ENCODE measurements at regions not wholly inside any gene's neighbourhood (a gene's known extent, or its start where the extent isn't known, plus 50 kb on each side); places are given as distances from the start of the nearest gene placed in this dataset.

GRCh38 chr10:130474591-130474990, 338.4 kb downstream of the GLRX3 start:
- CTCF ChIA-PET = no interaction called here
- no peaks in the 10 kb centered on the region for H3K4me1 Mint-ChIP-seq (ENCODE audit: low read depth)
- H3K27me3 Mint-ChIP-seq = no peaks in the 10 kb centered on the region
- no peak overlapping the region for H3K4me3 Mint-ChIP-seq
- H3K9me3 Mint-ChIP-seq = no peaks in the 10 kb centered on the region
- DNase-seq = no peak
- H3K27ac Mint-ChIP-seq = no peak overlapping the region
- intact Hi-C loops (cut with micrococcal nuclease) = no loop called here
- POLR2A ChIA-PET = no interaction called here
- H3K36me3 Mint-ChIP-seq = no peaks in the 10 kb centered on the region

- Mint-ChIP-seq H3K9me3 (no peaks in the 10 kb centered on the region), H3K4me1 (ENCODE audit: low read depth) (no peaks in the 10 kb centered on the region), H3K36me3 (no peaks in the 10 kb centered on the region), H3K27ac (no peak overlapping the region), H3K4me3 (no peak overlapping the region), H3K27me3 (no peaks in the 10 kb centered on the region)
- ChIA-PET CTCF (no interaction called here), POLR2A (no interaction called here)
- no peak for DNase-seq
- intact Hi-C loops (cut with micrococcal nuclease) = no loop called here
These were observed 341.2 kb downstream of the GLRX3 start for GRCh38 chr10:130477360-130477759.

GRCh38 chr10:130479146-130479545, 343.0 kb downstream of the GLRX3 start:
- no peaks in the 10 kb centered on the region for H3K27me3 Mint-ChIP-seq
- no peaks in the 10 kb centered on the region for H3K9me3 Mint-ChIP-seq
- H3K4me1 Mint-ChIP-seq (ENCODE audit: low read depth) = no peaks in the 10 kb centered on the region
- ChIA-PET POLR2A (no interaction called here), CTCF (no interaction called here)
- no peaks in the 10 kb centered on the region for H3K36me3 Mint-ChIP-seq
- H3K4me3 Mint-ChIP-seq = no peak overlapping the region
- H3K27ac Mint-ChIP-seq = no peak overlapping the region
- intact Hi-C loops (cut with micrococcal nuclease) = no loop called here
- no peak for DNase-seq

DNA sequence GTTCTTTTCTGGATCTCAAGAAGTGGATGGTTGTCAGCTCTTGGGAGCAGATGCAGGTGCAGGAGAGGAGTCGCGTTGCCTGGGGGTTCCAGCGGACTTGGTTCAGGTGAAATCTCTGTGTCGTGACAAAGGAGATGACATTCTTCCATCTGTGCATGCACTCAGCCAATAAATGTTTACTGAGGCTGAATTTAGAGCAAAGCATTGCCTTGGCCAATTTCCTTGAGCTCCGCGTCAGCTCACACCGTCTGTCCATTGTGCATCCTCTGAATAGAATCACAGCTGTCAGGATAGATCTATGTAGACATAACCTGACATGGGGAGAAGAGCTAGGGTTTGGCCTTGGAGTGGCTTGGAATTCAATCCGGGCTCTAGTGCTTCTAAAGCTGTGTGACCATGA, 343.7 kb downstream of the GLRX3 start:
- H3K36me3 Mint-ChIP-seq = no peaks in the 10 kb centered on the region
- no peaks in the 10 kb centered on the region for H3K27me3 Mint-ChIP-seq
- no peak overlapping the region for H3K27ac Mint-ChIP-seq
- ChIA-PET CTCF (no interaction called here), POLR2A (no interaction called here)
- no peaks in the 10 kb centered on the region for H3K4me1 Mint-ChIP-seq (ENCODE audit: low read depth)
- no peak overlapping the region for H3K4me3 Mint-ChIP-seq
- DNase-seq = no peak
- intact Hi-C loops (cut with micrococcal nuclease) = no loop called here
- no peaks in the 10 kb centered on the region for H3K9me3 Mint-ChIP-seq

DNA sequence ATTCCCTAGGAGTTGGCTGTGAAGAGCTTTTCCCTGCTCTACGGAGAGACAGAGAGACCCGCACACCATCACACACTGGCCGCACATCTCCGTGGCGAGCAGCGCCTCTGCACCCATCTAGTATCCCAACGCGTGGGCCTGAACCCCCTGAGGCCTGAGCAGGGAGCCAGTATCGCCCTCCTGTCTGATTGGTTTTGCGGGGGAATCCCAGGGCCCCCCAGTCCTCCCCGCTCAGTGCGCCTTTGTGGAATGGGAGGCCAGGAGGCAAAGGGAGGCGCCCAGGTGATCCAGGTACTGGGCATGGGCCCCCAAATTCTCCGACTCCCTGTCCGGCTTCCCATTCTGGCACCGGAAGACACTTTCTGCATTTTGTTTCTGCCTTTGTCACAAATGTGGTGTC, 344.3 kb downstream of the GLRX3 start:
- intact Hi-C loops (cut with micrococcal nuclease) = no loop called here
- ChIA-PET CTCF (no interaction called here), POLR2A (no interaction called here)
- no peaks in the 10 kb centered on the region for H3K27me3 Mint-ChIP-seq
- no peaks in the 10 kb centered on the region for H3K4me1 Mint-ChIP-seq (ENCODE audit: low read depth)
- H3K4me3 Mint-ChIP-seq = no peak overlapping the region
- DNase-seq = no peak
- H3K9me3 Mint-ChIP-seq = no peaks in the 10 kb centered on the region
- no peaks in the 10 kb centered on the region for H3K36me3 Mint-ChIP-seq
- no peak overlapping the region for H3K27ac Mint-ChIP-seq

DNA sequence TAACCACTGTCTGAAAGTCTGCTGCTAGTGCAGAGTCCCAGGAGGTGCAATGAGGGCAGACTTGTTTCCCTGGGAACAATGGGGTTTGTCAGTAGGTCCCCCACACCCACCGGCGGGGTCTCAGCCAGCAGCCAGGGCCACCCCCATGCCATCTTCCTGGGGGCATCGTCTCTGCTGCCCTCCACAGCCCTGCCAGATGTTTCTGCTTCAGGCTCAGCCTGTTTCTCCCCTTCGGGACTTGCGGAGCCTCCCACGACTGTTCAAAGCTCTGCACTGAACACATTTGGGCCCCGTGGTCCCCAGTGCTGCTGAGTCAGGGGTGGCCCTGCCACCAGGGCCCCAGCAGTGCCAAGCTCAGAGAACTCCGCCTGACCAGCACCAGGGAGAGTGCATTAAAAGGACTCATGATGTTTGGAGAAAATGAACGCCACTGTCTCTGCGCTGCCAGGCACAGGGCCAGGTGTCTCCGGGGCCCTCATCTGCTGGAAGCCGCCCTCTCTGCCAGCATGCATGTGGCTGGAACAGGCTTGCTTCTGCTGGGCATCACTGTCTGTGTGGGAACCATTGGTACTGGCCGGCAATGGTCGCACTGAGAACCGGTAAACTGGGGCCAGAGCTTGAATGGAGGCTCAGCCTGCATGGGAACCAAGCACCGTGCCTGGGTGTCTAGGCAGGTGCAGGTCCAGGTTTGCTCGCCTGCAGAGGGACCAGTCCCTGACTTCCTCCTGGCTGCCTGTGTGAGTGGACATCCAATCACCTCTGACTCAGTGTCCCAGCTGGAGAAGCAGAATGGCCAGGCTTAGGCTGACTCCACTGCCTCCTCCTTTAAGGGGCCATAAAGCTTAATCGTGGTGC, 345.1 kb downstream of the GLRX3 start:
- Mint-ChIP-seq H3K4me1 (ENCODE audit: low read depth) (no peaks in the 10 kb centered on the region), H3K27ac (no peak overlapping the region), H3K36me3 (no peaks in the 10 kb centered on the region), H3K9me3 (no peaks in the 10 kb centered on the region), H3K4me3 (no peak overlapping the region), H3K27me3 (no peaks in the 10 kb centered on the region)
- DNase-seq = no peak
- CTCF ChIA-PET = no interaction called here
- POLR2A ChIA-PET = no interaction called here
- intact Hi-C loops (cut with micrococcal nuclease) = no loop called here

GRCh38 chr10:130481936-130482335, 345.7 kb downstream of the GLRX3 start:
- CTCF ChIA-PET = no interaction called here
- Mint-ChIP-seq H3K4me3 (no peak overlapping the region), H3K36me3 (no peaks in the 10 kb centered on the region), H3K4me1 (ENCODE audit: low read depth) (no peaks in the 10 kb centered on the region), H3K27ac (no peak overlapping the region), H3K27me3 (no peaks in the 10 kb centered on the region), H3K9me3 (no peaks in the 10 kb centered on the region)
- DNase-seq = no peak
- intact Hi-C loops (cut with micrococcal nuclease) = no loop called here
- POLR2A ChIA-PET = no interaction called here

GRCh38 chr10:130483691-130484467, 347.7 kb downstream of the GLRX3 start:
- Mint-ChIP-seq H3K27me3 (no peaks in the 10 kb centered on the region), H3K27ac (no peak overlapping the region), H3K4me1 (ENCODE audit: low read depth) (no peaks in the 10 kb centered on the region), H3K9me3 (no peaks in the 10 kb centered on the region), H3K4me3 (no peak overlapping the region), H3K36me3 (no peaks in the 10 kb centered on the region)
- no peak for DNase-seq
- intact Hi-C loops (cut with micrococcal nuclease) = no loop called here
- ChIA-PET POLR2A (no interaction called here), CTCF (no interaction called here)

- Mint-ChIP-seq H3K36me3 (no peaks in the 10 kb centered on the region), H3K4me1 (ENCODE audit: low read depth) (no peaks in the 10 kb centered on the region), H3K4me3 (no peak overlapping the region), H3K27ac (no peak overlapping the region), H3K27me3 (no peaks in the 10 kb centered on the region), H3K9me3 (no peaks in the 10 kb centered on the region)
- no peak for DNase-seq
- ChIA-PET POLR2A (no interaction called here), CTCF (no interaction called here)
- intact Hi-C loops (cut with micrococcal nuclease) = no loop called here
These were observed 348.4 kb downstream of the GLRX3 start for GRCh38 chr10:130484468-130485180.

DNA sequence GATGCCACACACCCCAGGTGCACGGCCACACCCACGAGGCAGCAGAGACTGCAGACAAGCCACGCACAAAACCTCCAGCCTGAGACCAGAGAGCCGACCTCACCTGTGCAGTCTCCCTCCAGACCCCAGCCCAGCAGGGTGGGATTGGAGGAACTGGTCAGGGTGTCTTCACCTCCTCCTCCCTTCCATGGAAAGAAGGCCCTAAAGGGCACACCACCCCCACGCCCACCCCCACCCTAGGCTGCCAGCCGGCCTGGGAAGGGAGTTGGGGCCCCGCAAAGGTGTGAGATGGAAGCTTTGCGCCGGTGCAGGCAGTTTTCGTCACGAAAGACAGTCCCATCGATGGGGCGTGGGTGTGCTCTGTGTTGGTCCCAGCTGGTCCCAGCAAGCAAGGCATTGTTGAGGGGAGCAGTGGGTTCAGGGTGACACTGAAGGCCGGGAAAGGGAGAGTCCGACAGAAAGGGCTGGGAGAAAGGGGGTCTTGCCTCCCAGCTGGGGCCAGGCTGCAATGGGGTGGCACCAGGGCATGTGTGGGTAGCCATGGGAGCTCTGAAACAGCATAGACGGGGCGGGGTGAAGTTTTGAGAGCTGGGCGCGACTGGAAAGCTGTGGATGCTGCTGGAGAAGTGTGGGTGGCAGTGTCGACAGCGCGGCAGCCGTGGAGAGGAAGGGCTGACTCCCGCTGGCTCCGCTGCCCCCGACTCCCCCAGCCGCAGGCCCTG, 349.2 kb downstream of the GLRX3 start:
- CTCF ChIA-PET = no interaction called here
- intact Hi-C loops (cut with micrococcal nuclease) = no loop called here

GRCh38 chr10:130485958-130486895, 350.0 kb downstream of the GLRX3 start:
- no peaks in the 10 kb centered on the region for H3K36me3 Mint-ChIP-seq
- H3K4me3 Mint-ChIP-seq = no peak overlapping the region
- H3K4me1 Mint-ChIP-seq (ENCODE audit: low read depth) = no peaks in the 10 kb centered on the region
- H3K27me3 Mint-ChIP-seq = no peaks in the 10 kb centered on the region
- intact Hi-C loops (cut with micrococcal nuclease) = no loop called here
- ChIA-PET CTCF (no interaction called here), POLR2A (no interaction called here)
- H3K9me3 Mint-ChIP-seq = no peaks in the 10 kb centered on the region
- H3K27ac Mint-ChIP-seq = no peak overlapping the region
- no peak for DNase-seq

More for the DNA sequence above, 349.2 kb downstream of the GLRX3 start:
- Mint-ChIP-seq H3K27me3 (no peaks in the 10 kb centered on the region), H3K36me3 (no peaks in the 10 kb centered on the region), H3K4me3 (no peak overlapping the region), H3K4me1 (ENCODE audit: low read depth) (no peaks in the 10 kb centered on the region), H3K27ac (no peak overlapping the region), H3K9me3 (no peaks in the 10 kb centered on the region)
- no peak for DNase-seq
- POLR2A ChIA-PET = no interaction called here
